ENCODE measurements at regions not wholly inside any gene's neighbourhood (a gene's known extent, or its start where the extent isn't known, plus 50 kb on each side); places are given as distances from the start of the nearest gene placed in this dataset.

DNA sequence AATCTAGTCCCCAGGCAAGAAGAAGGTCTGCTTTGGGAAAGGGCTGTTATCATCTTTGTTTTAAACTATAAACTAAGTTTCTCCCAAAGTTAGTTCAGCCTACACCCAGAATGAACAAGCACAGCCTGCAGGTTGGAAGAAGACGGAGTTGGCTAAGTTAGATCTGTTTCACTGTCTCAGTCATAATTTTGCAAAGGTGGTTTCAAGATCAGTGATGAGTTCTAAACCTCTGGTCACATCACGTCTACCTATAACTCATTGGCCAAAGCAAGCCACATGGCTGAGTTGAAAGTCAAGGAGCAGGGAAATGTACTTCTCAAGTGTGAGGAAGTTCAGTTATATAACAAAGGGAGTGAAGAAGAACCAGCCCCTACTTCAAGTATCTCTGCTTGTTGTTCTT lies 50.5 kb upstream of the ECI2 start:
- TF ChIP-seq, protein P1, sequence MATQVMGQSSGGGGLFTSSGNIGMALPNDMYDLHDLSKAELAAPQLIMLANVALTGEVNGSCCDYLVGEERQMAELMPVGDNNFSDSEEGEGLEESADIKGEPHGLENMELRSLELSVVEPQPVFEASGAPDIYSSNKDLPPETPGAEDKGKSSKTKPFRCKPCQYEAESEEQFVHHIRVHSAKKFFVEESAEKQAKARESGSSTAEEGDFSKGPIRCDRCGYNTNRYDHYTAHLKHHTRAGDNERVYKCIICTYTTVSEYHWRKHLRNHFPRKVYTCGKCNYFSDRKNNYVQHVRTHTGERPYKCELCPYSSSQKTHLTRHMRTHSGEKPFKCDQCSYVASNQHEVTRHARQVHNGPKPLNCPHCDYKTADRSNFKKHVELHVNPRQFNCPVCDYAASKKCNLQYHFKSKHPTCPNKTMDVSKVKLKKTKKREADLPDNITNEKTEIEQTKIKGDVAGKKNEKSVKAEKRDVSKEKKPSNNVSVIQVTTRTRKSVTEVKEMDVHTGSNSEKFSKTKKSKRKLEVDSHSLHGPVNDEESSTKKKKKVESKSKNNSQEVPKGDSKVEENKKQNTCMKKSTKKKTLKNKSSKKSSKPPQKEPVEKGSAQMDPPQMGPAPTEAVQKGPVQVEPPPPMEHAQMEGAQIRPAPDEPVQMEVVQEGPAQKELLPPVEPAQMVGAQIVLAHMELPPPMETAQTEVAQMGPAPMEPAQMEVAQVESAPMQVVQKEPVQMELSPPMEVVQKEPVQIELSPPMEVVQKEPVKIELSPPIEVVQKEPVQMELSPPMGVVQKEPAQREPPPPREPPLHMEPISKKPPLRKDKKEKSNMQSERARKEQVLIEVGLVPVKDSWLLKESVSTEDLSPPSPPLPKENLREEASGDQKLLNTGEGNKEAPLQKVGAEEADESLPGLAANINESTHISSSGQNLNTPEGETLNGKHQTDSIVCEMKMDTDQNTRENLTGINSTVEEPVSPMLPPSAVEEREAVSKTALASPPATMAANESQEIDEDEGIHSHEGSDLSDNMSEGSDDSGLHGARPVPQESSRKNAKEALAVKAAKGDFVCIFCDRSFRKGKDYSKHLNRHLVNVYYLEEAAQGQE (IDR thresholded peaks at IDR 0.05; ENCODE audit: insufficient read depth in 1 of 2, low read depth in 2 of 2, low read length in 2 of 2), result no peak
- no peak for TF ChIP-seq SIN3A (IDR thresholded peaks at IDR 0.05; ENCODE audit: borderline replicate concordance, insufficient read depth, low read length)
- TF ChIP-seq POLR2AphosphoS5 (IDR thresholded peaks at IDR 0.05; ENCODE audit: low read depth, low read length), result no peak

All from PFSK-1 (cell line).